Neuronal stem cell (in vitro differentiated cells): ENCODE measurements at regions not wholly inside any gene's neighbourhood (a gene's known extent, or its start where the extent isn't known, plus 50 kb on each side); places are given as distances from the start of the nearest gene placed in this dataset.
A peak's percentile ranks its signal among the peaks of the same experiment; 100 is the strongest.

Experiments used
- DNase-seq: peaks from one replicate; pipeline ENCODE4 v3.0.0-alpha.2; 2013; ENCODE audit warnings: low spot score
- H2AFZ ChIP-seq: one replicate; pipeline ENCODE4 v1.6.1; 2013; ENCODE audit warnings: mild to moderate bottlenecking, low read length, inconsistent platforms
- H2AK5ac ChIP-seq: 2 replicates; pipeline ENCODE4 v1.6.1; 2013; ENCODE audit warnings: low read depth, mild to moderate bottlenecking, inconsistent platforms, low read length, moderate library complexity, mixed read lengths
- H2BK120ac ChIP-seq: 2 replicates; pipeline ENCODE4 v1.6.1; 2013; ENCODE audit warnings: low read depth, mild to moderate bottlenecking, inconsistent platforms, low read length, moderate library complexity, mixed read lengths
- H2BK12ac ChIP-seq: one replicate; pipeline ENCODE4 v1.6.1; 2013; ENCODE audit warnings: low read length, inconsistent platforms
- H2BK15ac ChIP-seq: 2 replicates; pipeline ENCODE4 v1.6.1; 2013; ENCODE audit warnings: mild to moderate bottlenecking, low read length, inconsistent platforms, mixed read lengths
- H2BK5ac ChIP-seq: one replicate; pipeline ENCODE4 v1.6.1; 2013; ENCODE audit warnings: inconsistent platforms, mild to moderate bottlenecking, low read length, moderate library complexity
- H3K14ac ChIP-seq: one replicate; pipeline ENCODE4 v1.6.1; 2013; ENCODE audit warnings: low read length, inconsistent platforms
- H3K18ac ChIP-seq: 2 replicates; pipeline ENCODE4 v1.6.1; 2013; ENCODE audit warnings: low read length, inconsistent platforms
- H3K23ac ChIP-seq: 2 replicates; pipeline ENCODE4 v1.6.1; 2013; ENCODE audit warnings: low read depth, mild to moderate bottlenecking, mixed read lengths, low read length, inconsistent platforms; ENCODE audit not compliant: poor library complexity
- H3K27ac ChIP-seq: replicated peaks from 3 replicates; pipeline ENCODE4 v1.5.1; 2013; ENCODE audit warnings: low read length, inconsistent platforms
- H3K27me3 ChIP-seq, 3 experiments: 2 replicates each; pipeline ENCODE4 v1.6.1; 2013; ENCODE audit warnings: low read length in 3 of 3, mild to moderate bottlenecking in 2 of 3, inconsistent platforms in 1 of 3, low read depth in 1 of 3, mixed read lengths in 1 of 3, moderate library complexity in 1 of 3; ENCODE audit not compliant: control insufficient read depth in 3 of 3, insufficient read depth in 3 of 3
- H3K36me3 ChIP-seq, 2 donors: replicated peaks in 1 of 2; 2 replicates each; pipeline ENCODE4 v1.6.1; 2013; ENCODE audit warnings: low read length in 2 of 2; ENCODE audit not compliant: control insufficient read depth in 2 of 2, insufficient read depth in 2 of 2
- H3K4ac ChIP-seq: 2 replicates; pipeline ENCODE4 v1.6.1; 2013; ENCODE audit warnings: inconsistent platforms, mild to moderate bottlenecking, low read length, moderate library complexity
- H3K4me1 ChIP-seq, 2 donors: 1 replicate in 1 of 2; 2 replicates in 1 of 2; pipeline ENCODE4 v1.6.1; 2013; ENCODE audit warnings: low read length in 2 of 2, low read depth in 1 of 2; ENCODE audit not compliant: control insufficient read depth in 2 of 2, insufficient read depth in 1 of 2
- H3K4me2 ChIP-seq: one replicate; pipeline ENCODE4 v1.6.1; 2013; ENCODE audit warnings: mild to moderate bottlenecking, low read length, inconsistent platforms; ENCODE audit not compliant: insufficient read depth, poor library complexity, severe bottlenecking
- H3K4me3 ChIP-seq, 2 donors: 2 replicates each; pipeline ENCODE4 v1.5.1; 2013; ENCODE audit warnings: low read length in 2 of 2, mild to moderate bottlenecking in 2 of 2, inconsistent platforms in 1 of 2, moderate library complexity in 1 of 2
- H3K79me1 ChIP-seq: one replicate; pipeline ENCODE4 v1.6.1; 2013; ENCODE audit warnings: low read depth, mild to moderate bottlenecking, inconsistent platforms, low read length, moderate library complexity
- H3K9ac ChIP-seq: one replicate; pipeline ENCODE4 v1.6.1; 2013; ENCODE audit warnings: mild to moderate bottlenecking, low read depth, low read length, inconsistent platforms; ENCODE audit not compliant: poor library complexity
- H3K9me3 ChIP-seq, 2 donors: replicated peaks in 1 of 2; 2 replicates each; pipeline versions ENCODE3 to v1.6.1; 2013; ENCODE audit warnings: low read length in 2 of 2, mild to moderate bottlenecking in 2 of 2, inconsistent platforms in 1 of 2, low read depth in 1 of 2, mixed read lengths in 1 of 2, moderate library complexity in 1 of 2; ENCODE audit not compliant: control insufficient read depth in 2 of 2, insufficient read depth in 1 of 2
- H4K8ac ChIP-seq: one replicate; pipeline ENCODE4 v1.6.1; 2013; ENCODE audit warnings: low read depth, mild to moderate bottlenecking, inconsistent platforms, low read length, moderate library complexity
- H4K91ac ChIP-seq: one replicate; pipeline ENCODE4 v1.6.1; 2013; ENCODE audit warnings: low read length, low read depth, mild to moderate bottlenecking, inconsistent platforms; ENCODE audit not compliant: poor library complexity
- WGBS, 2 donors: extraction: QIAGEN DNeasy Blood & Tissue Kit; methylation state at CpG; one replicate each; pipeline ENCODE4 v1.1.7; 2013; ENCODE audit warnings: missing lambda C conversion rate in 2 of 2, mixed read lengths in 1 of 2; ENCODE audit not compliant: insufficient read length in 2 of 2, insufficient replicate concordance in 1 of 2; ENCODE audit errors: extremely low coverage in 2 of 2; 5-methylcytosine and 5-hydroxymethylcytosine counted together

- Histone ChIP-seq H2AK5ac (no peak overlapping the region), H3K27me3 (no peaks in the 10 kb centered on the region), H3K4me1 (peaks cover 0 to 10% of the 10 kb centered on the region in 2 donors), H3K4ac (no peak overlapping the region), H2BK120ac (no peak overlapping the region), H2BK15ac (no peak overlapping the region), H3K9ac (no peak overlapping the region), H3K4me3 (no peak overlapping the region), H2BK12ac (no peak overlapping the region), H4K91ac (no peak overlapping the region), H3K79me1 (no peaks in the 10 kb centered on the region), H4K8ac (no peak overlapping the region), H3K14ac (no peak overlapping the region), H3K27ac (no peak overlapping the region), H2AFZ (peak overlapping the region; percentile 19), H3K9me3 (no peaks in the 10 kb centered on the region), H3K23ac (no peak overlapping the region), H3K18ac (no peak overlapping the region), H3K4me2 (no peak overlapping the region), H3K36me3 (no peaks in the 10 kb centered on the region), H2BK5ac (no peak overlapping the region)
- DNase-seq = no peak
- WGBS, 2 donors = no CpG with 5 or more reads among the region's 6 CpGs
These were observed 1377.0 kb downstream of the SUCLG1 start for GRCh38 chr2:83081826-83082690.

- H2BK15ac ChIP-seq = no peak overlapping the region
- no peaks in the 10 kb centered on the region for H3K36me3 ChIP-seq
- H3K79me1 ChIP-seq = no peaks in the 10 kb centered on the region
- H4K91ac ChIP-seq = no peak overlapping the region
- no peaks in the 10 kb centered on the region for H3K9me3 ChIP-seq
- no peak overlapping the region for H3K4ac ChIP-seq
- no peak overlapping the region for H3K9ac ChIP-seq
- no peak overlapping the region for H3K14ac ChIP-seq
- no peak overlapping the region for H3K4me3 ChIP-seq
- WGBS, 2 donors = no CpG with 5 or more reads among the region's 2 CpGs
- H2AK5ac ChIP-seq = no peak overlapping the region
- peaks cover 0 to 10% of the 10 kb centered on the region in 2 donors for H3K4me1 ChIP-seq
- no peak overlapping the region for H3K27ac ChIP-seq
- H4K8ac ChIP-seq = no peak overlapping the region
- no peak overlapping the region for H3K23ac ChIP-seq
- H2BK120ac ChIP-seq = no peak overlapping the region
- no peak overlapping the region for H2BK12ac ChIP-seq
- no peak overlapping the region for H2AFZ ChIP-seq
- DNase-seq = no peak
- no peak overlapping the region for H3K18ac ChIP-seq
- no peak overlapping the region for H3K4me2 ChIP-seq
- H2BK5ac ChIP-seq = no peak overlapping the region
- H3K27me3 ChIP-seq = no peaks in the 10 kb centered on the region
These were observed 1380.1 kb downstream of the SUCLG1 start for GRCh38 chr2:83079007-83079406.

GRCh38 chr2:83072767-83073166 is 1386.3 kb downstream of the SUCLG1 start:
- H3K4me3 ChIP-seq = no peak overlapping the region
- no peak overlapping the region for H2BK15ac ChIP-seq
- H2BK12ac ChIP-seq = no peak overlapping the region
- no peak overlapping the region for H2BK5ac ChIP-seq
- no peak overlapping the region for H3K14ac ChIP-seq
- no peaks in the 10 kb centered on the region for H3K27me3 ChIP-seq
- H3K9ac ChIP-seq = no peak overlapping the region
- no peak overlapping the region for H3K18ac ChIP-seq
- H3K23ac ChIP-seq = no peak overlapping the region
- H3K9me3 ChIP-seq = no peaks in the 10 kb centered on the region
- H4K8ac ChIP-seq = no peak overlapping the region
- no peaks in the 10 kb centered on the region for H3K36me3 ChIP-seq
- no peak overlapping the region for H4K91ac ChIP-seq
- no peak for DNase-seq
- no peak overlapping the region for H3K27ac ChIP-seq
- H3K79me1 ChIP-seq = no peaks in the 10 kb centered on the region
- no peak overlapping the region for H2AFZ ChIP-seq
- H2BK120ac ChIP-seq = no peak overlapping the region
- H3K4me2 ChIP-seq = no peak overlapping the region
- no peak overlapping the region for H3K4ac ChIP-seq
- no peaks in the 10 kb centered on the region for H3K4me1 ChIP-seq
- H2AK5ac ChIP-seq = no peak overlapping the region

GRCh38 chr2:83071914-83072313 is 1387.2 kb downstream of the SUCLG1 start:
- DNase-seq = no peak
- H3K4me2 ChIP-seq = no peak overlapping the region
- no peak overlapping the region for H3K4me3 ChIP-seq
- no peaks in the 10 kb centered on the region for H3K36me3 ChIP-seq
- no peak overlapping the region for H4K8ac ChIP-seq
- no peak overlapping the region for H3K14ac ChIP-seq
- H3K9ac ChIP-seq = no peak overlapping the region
- H2BK15ac ChIP-seq = no peak overlapping the region
- H4K91ac ChIP-seq = no peak overlapping the region
- WGBS, 2 donors = no CpG with 5 or more reads among the region's 1 CpG
- no peaks in the 10 kb centered on the region for H3K79me1 ChIP-seq
- H2BK120ac ChIP-seq = no peak overlapping the region
- no peak overlapping the region for H3K23ac ChIP-seq
- H3K4me1 ChIP-seq = no peaks in the 10 kb centered on the region
- no peaks in the 10 kb centered on the region for H3K9me3 ChIP-seq
- no peak overlapping the region for H2AFZ ChIP-seq
- H3K4ac ChIP-seq = no peak overlapping the region
- no peak overlapping the region for H3K27ac ChIP-seq
- no peak overlapping the region for H2AK5ac ChIP-seq
- H2BK5ac ChIP-seq = no peak overlapping the region
- no peak overlapping the region for H2BK12ac ChIP-seq
- no peak overlapping the region for H3K18ac ChIP-seq
- H3K27me3 ChIP-seq = no peaks in the 10 kb centered on the region
